Gastrocnemius medialis (tissue), 4 donors: ENCODE measurements at regions not wholly inside any gene's neighbourhood (a gene's known extent, or its start where the extent isn't known, plus 50 kb on each side); places are given as distances from the start of the nearest gene placed in this dataset.

Experiments used
- ATAC-seq, 2 donors: fragments of 150-250 bp; one replicate each; pipeline ENCODE4 v1.9.1; 2016
- DNase-seq, 2 donors: peaks; one replicate each; pipeline ENCODE4 v3.0.0-alpha.2; 2019
- H3K27ac ChIP-seq, 4 donors: fragments of 200-600 bp; sonication (generic); 1 replicate in 1 of 4; 2 replicates in 3 of 4; pipeline ENCODE4 v1.5.1; 2016 to 2018; ENCODE audit warnings: mild to moderate bottlenecking in 2 of 4, moderate library complexity in 1 of 4
- H3K27me3 ChIP-seq, 3 donors: fragments of 200-600 bp; sonication (generic) in 2 of 3; 1 replicate in 1 of 3; 2 replicates in 2 of 3; pipeline versions ENCODE4 v1.5.1 to v1.6.0; 2016 to 2019; ENCODE audit warnings: mild to moderate bottlenecking in 1 of 3, moderate library complexity in 1 of 3
- H3K36me3 ChIP-seq, 2 donors: fragments of 200-600 bp; sonication (generic) in 1 of 2; one replicate each; pipeline ENCODE4 v1.5.1; 2017 to 2018
- H3K4me1 ChIP-seq, 2 donors: fragments of 200-600 bp; sonication (generic) in 1 of 2; one replicate each; pipeline ENCODE4 v1.5.1; 2016 to 2017; ENCODE audit warnings: mild to moderate bottlenecking in 2 of 2
- H3K4me3 ChIP-seq, 4 donors: fragments of 200-600 bp; sonication (generic) in 3 of 4; 1 replicate in 1 of 4; 2 replicates in 3 of 4; pipeline ENCODE4 v1.5.1; 2016 to 2019; ENCODE audit warnings: mild to moderate bottlenecking in 2 of 4
- H3K9me3 ChIP-seq, 3 donors: fragments of 200-600 bp; sonication (generic) in 2 of 3; 1 replicate in 1 of 3; 2 replicates in 2 of 3; pipeline ENCODE4 v1.5.1; 2016 to 2019
- CTCF ChIP-seq, 5 experiments: fragments of 450-650 bp in 3 of 5; fragments of 200-600 bp in 2 of 5; sonication (generic) in 2 of 5; IDR thresholded peaks in 4 of 5; conservative IDR thresholded peaks in 1 of 5; 1 replicate in 4 of 5; 2 replicates in 1 of 5; pipeline ENCODE4 v1.5.1; 2016 to 2019; ENCODE audit warnings: antibody characterized with exemption in 5 of 5, mild to moderate bottlenecking in 3 of 5, moderate library complexity in 3 of 5
- POLR2A ChIP-seq, 2 donors: fragments of 450-650 bp; IDR thresholded peaks; one replicate each; pipeline ENCODE4 v1.6.1; 2017; ENCODE audit warnings: antibody characterized with exemption in 2 of 2, mild to moderate bottlenecking in 2 of 2, moderate library complexity in 2 of 2
- in situ Hi-C, 4 donors: fragments of 200-750 bp; cut with MboI; loops; one replicate each; pipeline versions ENCODE4 v1.15.0 to v1.8.0; 2017; ENCODE audit warnings: low sequenced_read_pairs in 4 of 4
- intact Hi-C: fragments of 100-400 bp; cut with DNase I; formaldehyde crosslinking; loops from one replicate; pipeline ENCODE4 v1.15.1; 2023; ENCODE audit warnings: low total_unique reads

GRCh38 chr17:72426321-72426720 lies 305.5 kb downstream of the SOX9 start:
- no peak overlapping the region for H3K27ac ChIP-seq
- TF ChIP-seq CTCF (IDR thresholded peaks at IDR 0.05 in 4 of 5, conservative IDR thresholded peaks at IDR 0.05 in 1 of 5) (no peak), POLR2A (IDR thresholded peaks at IDR 0.05) (no peak)
- in situ Hi-C loops (no loop called here), intact Hi-C loops (no loop called here)
- H3K9me3 ChIP-seq = no peaks in the 10 kb centered on the region
- no peaks in the 10 kb centered on the region for H3K27me3 ChIP-seq
- H3K4me1 ChIP-seq = peaks cover 0 to 5% of the 10 kb centered on the region in 2 donors
- no peak for DNase-seq
- no peak for ATAC-seq
- no peaks in the 10 kb centered on the region for H3K36me3 ChIP-seq
- no peak overlapping the region for H3K4me3 ChIP-seq

- Histone ChIP-seq H3K9me3 (no peaks in the 10 kb centered on the region), H3K4me1 (peaks cover 0 to 5% of the 10 kb centered on the region in 2 donors), H3K4me3 (no peak overlapping the region), H3K36me3 (no peaks in the 10 kb centered on the region), H3K27ac (no peak overlapping the region), H3K27me3 (no peaks in the 10 kb centered on the region)
- TF ChIP-seq CTCF (IDR thresholded peaks at IDR 0.05 in 4 of 5, conservative IDR thresholded peaks at IDR 0.05 in 1 of 5) (no peak), POLR2A (IDR thresholded peaks at IDR 0.05) (no peak)
- DNase-seq (no peak), ATAC-seq (no peak)
- intact Hi-C loops = no loop called here
- in situ Hi-C loops = no loop called here
Measured at GRCh38 chr17:72426948-72427760, 306.3 kb downstream of the SOX9 start.

GRCh38 chr17:72427761-72428109 lies 306.9 kb downstream of the SOX9 start:
- H3K36me3 ChIP-seq = no peaks in the 10 kb centered on the region
- no peak for ATAC-seq
- TF ChIP-seq CTCF (IDR thresholded peaks at IDR 0.05 in 4 of 5, conservative IDR thresholded peaks at IDR 0.05 in 1 of 5) = no peak
- TF ChIP-seq POLR2A (IDR thresholded peaks at IDR 0.05) = no peak
- DNase-seq = no peak
- intact Hi-C loops (no loop called here), in situ Hi-C loops (no loop called here)
- no peaks in the 10 kb centered on the region for H3K9me3 ChIP-seq
- H3K4me1 ChIP-seq = no peaks in the 10 kb centered on the region
- H3K4me3 ChIP-seq = no peak overlapping the region
- H3K27me3 ChIP-seq = no peaks in the 10 kb centered on the region
- H3K27ac ChIP-seq = no peak overlapping the region

- no peak for DNase-seq
- Histone ChIP-seq H3K9me3 (no peaks in the 10 kb centered on the region), H3K27ac (no peak overlapping the region), H3K4me3 (no peak overlapping the region), H3K36me3 (no peaks in the 10 kb centered on the region), H3K4me1 (no peaks in the 10 kb centered on the region), H3K27me3 (no peaks in the 10 kb centered on the region)
- no peak for TF ChIP-seq POLR2A (IDR thresholded peaks at IDR 0.05)
- TF ChIP-seq CTCF (IDR thresholded peaks at IDR 0.05 in 4 of 5, conservative IDR thresholded peaks at IDR 0.05 in 1 of 5) = no peak
- in situ Hi-C loops (no loop called here), intact Hi-C loops (no loop called here)
- ATAC-seq = no peak
Measured at GRCh38 chr17:72429066-72429638, 308.3 kb downstream of the SOX9 start.
